Neural cell (in vitro differentiated cells): ENCODE measurements at regions not wholly inside any gene's neighbourhood (a gene's known extent, or its start where the extent isn't known, plus 50 kb on each side); places are given as distances from the start of the nearest gene placed in this dataset.

Experiments used
- CTCF ChIP-seq: fragments of 450-650 bp; IDR thresholded peaks from 2 replicates; pipeline ENCODE4 v1.5.1; 2014; ENCODE audit warnings: antibody characterized with exemption, mild to moderate bottlenecking, moderate library complexity; ENCODE audit not compliant: poor library complexity, severe bottlenecking
- EP300 ChIP-seq: fragments of 450-650 bp; conservative IDR thresholded peaks from 2 replicates; pipeline ENCODE4 v1.6.1; 2014; ENCODE audit warnings: antibody characterized with exemption, mild to moderate bottlenecking, moderate library complexity; ENCODE audit not compliant: poor library complexity, severe bottlenecking
- EZH2 ChIP-seq: fragments of 200-600, 300-800 bp; shearing (Covaris generic), sonication (generic); IDR thresholded peaks from 2 replicates; pipeline ENCODE4 v1.6.1; 2014; ENCODE audit warnings: antibody characterized with exemption, low read length, borderline replicate concordance, mild to moderate bottlenecking; ENCODE audit not compliant: insufficient read depth, poor library complexity, severe bottlenecking
- MXI1 ChIP-seq: fragments of 450-650 bp; conservative IDR thresholded peaks from 2 replicates; pipeline ENCODE4 v1.6.1; 2014; ENCODE audit warnings: antibody characterized with exemption, mild to moderate bottlenecking; ENCODE audit not compliant: poor library complexity, severe bottlenecking
- RAD21 ChIP-seq: fragments of 450-650 bp; conservative IDR thresholded peaks from 2 replicates; pipeline ENCODE4 v1.6.1; 2014; ENCODE audit warnings: antibody characterized with exemption, mild to moderate bottlenecking, moderate library complexity
- REST ChIP-seq: IDR thresholded peaks from 2 replicates; pipeline ENCODE4 v1.6.1; 2012; ENCODE audit warnings: borderline replicate concordance
- TAF1 ChIP-seq: IDR thresholded peaks from 2 replicates; pipeline ENCODE4 v1.6.1; 2012; ENCODE audit warnings: low read depth

GRCh38 chr6:168803874-168804273, 362.9 kb downstream of the SMOC2 start:
- TF ChIP-seq REST: no peak
- TF ChIP-seq CTCF: no peak
- TF ChIP-seq TAF1: no peak
- no peak for TF ChIP-seq EZH2
- TF ChIP-seq MXI1: no peak
- TF ChIP-seq RAD21: no peak
- TF ChIP-seq EP300: no peak
